ENCODE measurements at regions not wholly inside any gene's neighbourhood (a gene's known extent, or its start where the extent isn't known, plus 50 kb on each side); places are given as distances from the start of the nearest gene placed in this dataset.

DNA sequence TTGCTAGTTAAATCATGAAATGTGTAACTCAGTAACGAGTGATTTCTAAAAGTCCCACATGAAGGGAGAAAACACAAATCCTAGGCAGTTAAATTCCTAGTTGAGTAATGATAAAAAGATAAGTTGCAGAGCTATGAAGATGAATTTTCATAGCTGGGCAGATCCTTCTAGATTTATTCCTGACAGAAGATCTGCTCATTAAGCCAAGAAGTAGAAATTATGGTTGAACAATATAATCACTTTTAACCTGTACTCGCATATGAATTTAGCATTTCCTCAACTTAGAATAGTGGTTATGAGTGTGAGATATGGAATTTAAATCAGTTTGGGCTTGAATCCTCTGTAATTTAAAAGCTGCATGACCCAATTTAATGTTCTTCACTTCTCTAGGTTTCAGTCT is 359.2 kb upstream of the HSF2 start:
- WGBS, 2 donors, result 92 to 95% methylated on average over 2 of the region's 2 CpGs
- Histone ChIP-seq H3K4me1 (peaks cover 0 to 15% (median 11%) of the 10 kb centered on the region in 9 donors), H3K9me3 (peaks cover 0 to 6% (median 0%) of the 10 kb centered on the region in 11 donors), H3K27me3 (no peaks in the 10 kb centered on the region), H3K4me3 (no peak overlapping the region), H3K27ac (no peak overlapping the region), H3K36me3 (no peaks in the 10 kb centered on the region)
- TF ChIP-seq, protein P1, sequence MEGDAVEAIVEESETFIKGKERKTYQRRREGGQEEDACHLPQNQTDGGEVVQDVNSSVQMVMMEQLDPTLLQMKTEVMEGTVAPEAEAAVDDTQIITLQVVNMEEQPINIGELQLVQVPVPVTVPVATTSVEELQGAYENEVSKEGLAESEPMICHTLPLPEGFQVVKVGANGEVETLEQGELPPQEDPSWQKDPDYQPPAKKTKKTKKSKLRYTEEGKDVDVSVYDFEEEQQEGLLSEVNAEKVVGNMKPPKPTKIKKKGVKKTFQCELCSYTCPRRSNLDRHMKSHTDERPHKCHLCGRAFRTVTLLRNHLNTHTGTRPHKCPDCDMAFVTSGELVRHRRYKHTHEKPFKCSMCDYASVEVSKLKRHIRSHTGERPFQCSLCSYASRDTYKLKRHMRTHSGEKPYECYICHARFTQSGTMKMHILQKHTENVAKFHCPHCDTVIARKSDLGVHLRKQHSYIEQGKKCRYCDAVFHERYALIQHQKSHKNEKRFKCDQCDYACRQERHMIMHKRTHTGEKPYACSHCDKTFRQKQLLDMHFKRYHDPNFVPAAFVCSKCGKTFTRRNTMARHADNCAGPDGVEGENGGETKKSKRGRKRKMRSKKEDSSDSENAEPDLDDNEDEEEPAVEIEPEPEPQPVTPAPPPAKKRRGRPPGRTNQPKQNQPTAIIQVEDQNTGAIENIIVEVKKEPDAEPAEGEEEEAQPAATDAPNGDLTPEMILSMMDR (IDR thresholded peaks at IDR 0.05), result no peak
- DNase-seq (no peak), ATAC-seq (no peak)
- intact Hi-C loops (cut with DNase I), result loop anchor here in 2 of 10 donors (10.0 kb wide), 2 partner anchors 135 to 145 kb away; no protein-coding TSS in a partner anchor

DNA sequence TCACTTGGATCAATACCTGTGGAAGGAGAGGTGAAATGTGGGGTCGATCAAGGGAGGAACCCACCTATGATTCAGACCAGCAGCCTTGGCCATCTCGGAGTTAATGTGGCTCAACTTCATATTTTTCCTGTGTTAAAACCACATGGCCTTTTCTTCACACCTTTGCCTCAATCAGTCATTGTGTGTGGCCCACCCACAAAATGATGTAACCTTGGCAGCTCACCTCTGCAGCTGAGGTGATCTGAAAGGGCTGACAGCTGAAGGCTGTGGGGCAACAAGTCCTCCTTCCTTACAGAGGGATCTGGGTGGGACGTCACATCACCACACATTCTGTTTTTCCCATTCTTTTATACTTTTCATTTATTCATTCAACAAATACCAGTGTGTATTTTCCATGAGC is 357.1 kb upstream of the HSF2 start:
- peak in 2 of 8 donors; percentile 11 to 18 for ATAC-seq
- intact Hi-C loops (cut with DNase I), result loop anchor here in 2 of 10 donors (10.0 kb wide), 2 partner anchors 132 to 142 kb away; no protein-coding TSS in a partner anchor

DNA sequence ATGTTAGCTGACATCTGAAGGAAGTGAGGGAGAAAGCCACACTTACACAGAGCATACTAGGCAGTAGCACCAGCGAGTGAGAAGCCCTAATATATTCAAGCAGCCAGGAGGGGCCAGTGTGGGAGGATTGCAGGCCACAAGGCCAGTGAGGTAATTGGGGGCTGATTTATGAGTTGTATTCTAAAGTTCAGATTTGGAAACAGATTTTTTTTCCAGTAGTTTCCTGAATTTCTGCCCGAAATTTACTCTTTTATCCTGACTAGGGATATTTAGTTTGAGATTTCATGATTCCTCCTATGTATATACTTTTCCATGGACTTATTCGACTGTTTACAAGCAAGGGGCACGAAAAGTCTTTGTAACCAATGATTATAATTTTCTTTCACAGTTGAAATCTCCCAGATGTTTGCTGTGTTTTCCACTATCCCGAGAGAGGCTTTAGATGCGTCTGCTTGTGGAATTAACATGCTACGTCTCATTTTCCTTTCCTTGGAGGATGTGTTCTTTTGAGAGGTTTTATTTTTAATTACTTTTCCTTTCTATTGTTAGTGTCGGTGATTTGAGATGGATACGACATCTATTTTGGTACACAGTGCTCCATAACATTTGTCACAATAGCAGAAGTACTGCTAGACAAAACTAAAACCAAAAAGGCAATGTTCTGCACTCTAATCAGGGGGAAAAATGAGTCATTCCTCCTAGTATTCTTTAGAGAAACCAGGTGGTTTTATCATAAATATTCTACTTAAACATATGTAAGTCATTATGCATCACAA is 356.3 kb upstream of the HSF2 start:
- Histone ChIP-seq H3K36me3 (no peaks in the 10 kb centered on the region), H3K27me3 (no peaks in the 10 kb centered on the region), H3K4me3 (peak overlapping the region in 3 of 10 donors; percentile 2 to 12 (median 6)), H3K4me1 (peaks cover 0 to 15% (median 11%) of the 10 kb centered on the region in 9 donors), H3K27ac (peak overlapping the region in 9 of 10 donors; percentile 0 to 67 (median 45)), H3K9me3 (peaks cover 0 to 6% (median 0%) of the 10 kb centered on the region in 11 donors)
- intact Hi-C loops (cut with DNase I), result loop anchor here in 2 of 10 donors (10.0 kb wide), 2 partner anchors 132 to 142 kb away; no protein-coding TSS in a partner anchor
- 41 to 49% methylated on average over 9 of the region's 9 CpGs for WGBS, 2 donors
- peak in 7 of 8 donors; percentile 58 to 81 (median 75) for ATAC-seq
- DNase-seq, result no peak
- TF ChIP-seq, protein P1 (IDR thresholded peaks at IDR 0.05), result peak in 1 of 9 donors; percentile 7

More for the DNA sequence above, 357.1 kb upstream of the HSF2 start:
- DNase-seq, result no peak
- peak overlapping the region in 3 of 10 donors; percentile 8 to 67 (median 54) for H3K27ac ChIP-seq
- H3K27me3 ChIP-seq, result no peaks in the 10 kb centered on the region
- TF ChIP-seq, protein P1 (IDR thresholded peaks at IDR 0.05), result no peak
- no peaks in the 10 kb centered on the region for H3K36me3 ChIP-seq
- H3K4me3 ChIP-seq, result no peak overlapping the region
- peaks cover 0 to 6% (median 0%) of the 10 kb centered on the region in 11 donors for H3K9me3 ChIP-seq
- peaks cover 0 to 15% (median 11%) of the 10 kb centered on the region in 9 donors for H3K4me1 ChIP-seq
- WGBS, 2 donors, result 91 to 92% methylated on average over 3 of the region's 3 CpGs

DNA sequence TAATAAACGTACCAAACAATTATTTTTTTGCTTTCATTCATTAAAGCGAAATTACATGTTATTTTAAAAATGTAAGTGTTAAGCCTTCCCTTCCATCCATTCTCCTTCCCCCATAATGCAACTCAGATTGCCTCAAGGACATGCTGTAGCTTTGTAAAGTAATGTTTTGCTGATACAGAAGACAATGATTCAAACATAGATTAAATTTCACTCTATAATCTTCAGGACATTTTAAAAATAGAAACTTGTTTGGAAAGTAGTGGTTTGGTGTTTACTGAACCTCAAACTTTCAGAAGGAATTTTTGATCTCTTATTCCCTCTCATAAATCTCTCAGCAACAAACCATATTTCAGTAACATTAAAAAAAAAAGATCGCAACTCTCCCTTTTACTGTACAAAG is 350.9 kb upstream of the HSF2 start:
- TF ChIP-seq, protein P1 (IDR thresholded peaks at IDR 0.05), result no peak

More for the DNA sequence above, 350.9 kb upstream of the HSF2 start:
- H3K27ac ChIP-seq, result no peak overlapping the region
- H3K4me3 ChIP-seq, result no peak overlapping the region
- H3K36me3 ChIP-seq, result no peaks in the 10 kb centered on the region
- ATAC-seq (no peak), DNase-seq (no peak)
- no peaks in the 10 kb centered on the region for H3K9me3 ChIP-seq
- peaks cover 0 to 8% (median 3%) of the 10 kb centered on the region in 9 donors for H3K4me1 ChIP-seq
- intact Hi-C loops (cut with DNase I), result loop anchor here in 2 of 10 donors (10.0 kb wide), 2 partner anchors 126 to 136 kb away; no protein-coding TSS in a partner anchor
- no peaks in the 10 kb centered on the region for H3K27me3 ChIP-seq
- 84 to 87% methylated on average over 3 of the region's 3 CpGs for WGBS, 2 donors

All from heart right ventricle (tissue), 16 donors.